Gastroesophageal sphincter (tissue), 4 donors: ENCODE measurements at regions not wholly inside any gene's neighbourhood (a gene's known extent, or its start where the extent isn't known, plus 50 kb on each side); places are given as distances from the start of the nearest gene placed in this dataset.

Source experiments
- ATAC-seq: fragments of 150-250 bp; one replicate; pipeline ENCODE4 v1.9.1; 2016; ENCODE audit warnings: mild to moderate bottlenecking, moderate library complexity
- H3K27ac ChIP-seq, 4 donors: fragments of 200-600 bp; sonication (generic) in 3 of 4; 1 replicate in 3 of 4; 2 replicates in 1 of 4; pipeline ENCODE4 v1.5.1; 2016 to 2019
- H3K27me3 ChIP-seq: fragments of 200-600 bp; sonication (generic); one replicate; pipeline ENCODE4 v1.5.1; 2019
- H3K36me3 ChIP-seq, 2 donors: fragments of 200-600 bp; sonication (generic); one replicate each; pipeline ENCODE4 v1.5.1; 2019; ENCODE audit warnings: control low read depth in 1 of 2
- H3K4me1 ChIP-seq, 3 donors: fragments of 200-600 bp; sonication (generic); 1 replicate in 2 of 3; 2 replicates in 1 of 3; pipeline ENCODE4 v1.5.1; 2016 to 2019; ENCODE audit warnings: control low read depth in 2 of 3
- H3K4me3 ChIP-seq, 2 donors: fragments of 200-600 bp; sonication (generic); one replicate each; pipeline ENCODE4 v1.5.1; 2019; ENCODE audit warnings: mild to moderate bottlenecking in 1 of 2, moderate library complexity in 1 of 2
- H3K9me3 ChIP-seq, 3 donors: fragments of 200-600 bp; sonication (generic); one replicate each; pipeline ENCODE4 v1.5.1; 2017 to 2019; ENCODE audit warnings: control low read depth in 2 of 3
- EP300 ChIP-seq: sonication (generic); formaldehyde crosslinking; IDR thresholded peaks from one replicate; pipeline ENCODE4 v1.6.1; 2017; ENCODE audit warnings: antibody characterized with exemption, mild to moderate bottlenecking
- POLR2A ChIP-seq, 2 donors: fragments of 450-650 bp; IDR thresholded peaks; one replicate each; pipeline ENCODE4 v1.6.1; 2017; ENCODE audit warnings: antibody characterized with exemption in 2 of 2, mild to moderate bottlenecking in 2 of 2, moderate library complexity in 1 of 2
- POLR2AphosphoS5 ChIP-seq: sonication (generic); formaldehyde crosslinking; IDR thresholded peaks from one replicate; pipeline ENCODE4 v1.6.1; 2017; ENCODE audit warnings: antibody characterized with exemption
- whole genome bisulfite sequencing, 2 donors: methylation state at CpG; one replicate each; pipeline ENCODE4 v1.1.5; 2018; ENCODE audit warnings: low coverage in 1 of 2; 5-methylcytosine and 5-hydroxymethylcytosine counted together
- TF ChIP-seq, protein P1 (sequence below), 4 experiments: fragments of 200-600 bp in 2 of 4; fragments of 450-650 bp in 2 of 4; sonication (generic) in 1 of 4; IDR thresholded peaks; one replicate each; pipeline ENCODE4 v1.5.1; 2017 to 2019; ENCODE audit warnings: antibody characterized with exemption in 4 of 4, mild to moderate bottlenecking in 2 of 4, moderate library complexity in 2 of 4

DNA sequence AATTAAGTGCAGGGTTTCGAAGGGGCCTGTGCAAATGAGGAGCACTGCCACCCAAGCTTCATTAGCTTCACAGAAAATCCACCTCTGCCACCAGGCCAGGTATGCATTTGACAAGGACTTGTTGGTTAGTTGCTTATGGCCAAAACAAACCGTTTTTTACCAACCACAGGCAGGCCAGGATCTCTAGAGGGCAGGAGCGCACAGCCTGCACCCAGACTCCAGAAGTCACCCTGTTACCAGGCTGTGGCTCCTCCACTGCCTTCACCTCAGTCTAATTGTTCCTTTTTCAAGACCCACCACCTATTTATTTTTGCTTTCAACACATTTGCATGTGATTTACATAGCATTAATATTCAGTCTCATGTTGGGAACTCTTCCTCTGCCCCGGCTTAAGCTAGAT lies 78.3 kb upstream of the HSPA9 start:
- ATAC-seq: no peak
- WGBS, 2 donors: 64 to 65% methylated on average over 4 of the region's 4 CpGs

GRCh38 chr5:138651767-138652117 lies 76.5 kb upstream of the HSPA9 start:
- no peak for ATAC-seq
- no peaks in the 10 kb centered on the region for H3K36me3 ChIP-seq
- peaks cover 0 to 9% (median 0%) of the 10 kb centered on the region in 3 donors for H3K4me1 ChIP-seq
- H3K9me3 ChIP-seq: no peaks in the 10 kb centered on the region
- 68 to 71% methylated on average over 6 of the region's 6 CpGs for WGBS, 2 donors
- H3K4me3 ChIP-seq: no peak overlapping the region
- H3K27ac ChIP-seq: no peak overlapping the region
- no peak for TF ChIP-seq EP300
- no peak for TF ChIP-seq POLR2A (IDR thresholded peaks at IDR 0.05)
- TF ChIP-seq, protein P1, sequence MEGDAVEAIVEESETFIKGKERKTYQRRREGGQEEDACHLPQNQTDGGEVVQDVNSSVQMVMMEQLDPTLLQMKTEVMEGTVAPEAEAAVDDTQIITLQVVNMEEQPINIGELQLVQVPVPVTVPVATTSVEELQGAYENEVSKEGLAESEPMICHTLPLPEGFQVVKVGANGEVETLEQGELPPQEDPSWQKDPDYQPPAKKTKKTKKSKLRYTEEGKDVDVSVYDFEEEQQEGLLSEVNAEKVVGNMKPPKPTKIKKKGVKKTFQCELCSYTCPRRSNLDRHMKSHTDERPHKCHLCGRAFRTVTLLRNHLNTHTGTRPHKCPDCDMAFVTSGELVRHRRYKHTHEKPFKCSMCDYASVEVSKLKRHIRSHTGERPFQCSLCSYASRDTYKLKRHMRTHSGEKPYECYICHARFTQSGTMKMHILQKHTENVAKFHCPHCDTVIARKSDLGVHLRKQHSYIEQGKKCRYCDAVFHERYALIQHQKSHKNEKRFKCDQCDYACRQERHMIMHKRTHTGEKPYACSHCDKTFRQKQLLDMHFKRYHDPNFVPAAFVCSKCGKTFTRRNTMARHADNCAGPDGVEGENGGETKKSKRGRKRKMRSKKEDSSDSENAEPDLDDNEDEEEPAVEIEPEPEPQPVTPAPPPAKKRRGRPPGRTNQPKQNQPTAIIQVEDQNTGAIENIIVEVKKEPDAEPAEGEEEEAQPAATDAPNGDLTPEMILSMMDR (IDR thresholded peaks at IDR 0.05): no peak
- no peak for TF ChIP-seq POLR2AphosphoS5
- H3K27me3 ChIP-seq: no peaks in the 10 kb centered on the region

More for the DNA sequence above, 78.3 kb upstream of the HSPA9 start:
- Histone ChIP-seq H3K27ac (no peak overlapping the region), H3K27me3 (no peaks in the 10 kb centered on the region), H3K9me3 (no peaks in the 10 kb centered on the region), H3K4me3 (no peak overlapping the region), H3K36me3 (no peaks in the 10 kb centered on the region), H3K4me1 (peaks cover 0 to 9% (median 0%) of the 10 kb centered on the region in 3 donors)
- TF ChIP-seq POLR2AphosphoS5: no peak

GRCh38 chr5:138651058-138651766 lies 76.0 kb upstream of the HSPA9 start:
- no peaks in the 10 kb centered on the region for H3K36me3 ChIP-seq
- WGBS, 2 donors: 72 to 100% methylated on average over 2 to 9 of the region's 14 CpGs
- TF ChIP-seq POLR2A (IDR thresholded peaks at IDR 0.05) (no peak), EP300 (no peak), POLR2AphosphoS5 (no peak)
- TF ChIP-seq, protein P1 (IDR thresholded peaks at IDR 0.05): no peak
- no peaks in the 10 kb centered on the region for H3K27me3 ChIP-seq
- peaks cover 0 to 9% (median 0%) of the 10 kb centered on the region in 3 donors for H3K4me1 ChIP-seq
- H3K27ac ChIP-seq: no peak overlapping the region
- ATAC-seq: no peak
- H3K4me3 ChIP-seq: no peak overlapping the region
- H3K9me3 ChIP-seq: no peaks in the 10 kb centered on the region

GRCh38 chr5:138650196-138650595 lies 75.0 kb upstream of the HSPA9 start:
- Histone ChIP-seq H3K27me3 (no peaks in the 10 kb centered on the region), H3K4me3 (no peak overlapping the region), H3K27ac (no peak overlapping the region), H3K4me1 (peaks cover 0 to 9% (median 0%) of the 10 kb centered on the region in 3 donors), H3K9me3 (no peaks in the 10 kb centered on the region), H3K36me3 (no peaks in the 10 kb centered on the region)
- TF ChIP-seq POLR2A (IDR thresholded peaks at IDR 0.05): no peak
- TF ChIP-seq EP300: no peak
- TF ChIP-seq, protein P1 (IDR thresholded peaks at IDR 0.05): no peak
- TF ChIP-seq POLR2AphosphoS5: no peak
- ATAC-seq: no peak
- WGBS, 2 donors: 90 to 100% methylated on average over 1 to 7 of the region's 7 CpGs

GRCh38 chr5:138649775-138650174 lies 74.6 kb upstream of the HSPA9 start:
- Histone ChIP-seq H3K27ac (no peak overlapping the region), H3K9me3 (no peaks in the 10 kb centered on the region), H3K36me3 (no peaks in the 10 kb centered on the region), H3K4me3 (no peak overlapping the region), H3K27me3 (no peaks in the 10 kb centered on the region), H3K4me1 (peaks cover 0 to 9% (median 0%) of the 10 kb centered on the region in 3 donors)
- no peak for TF ChIP-seq POLR2AphosphoS5
- TF ChIP-seq POLR2A (IDR thresholded peaks at IDR 0.05): no peak
- TF ChIP-seq, protein P1 (IDR thresholded peaks at IDR 0.05): no peak
- TF ChIP-seq EP300: no peak
- WGBS, 2 donors: no CpG with 5 or more reads among the region's 3 CpGs
- ATAC-seq: no peak
